GM23338 (cell line): ENCODE measurements at regions not wholly inside any gene's neighbourhood (a gene's known extent, or its start where the extent isn't known, plus 50 kb on each side); places are given as distances from the start of the nearest gene placed in this dataset.

Source experiments
- ATAC-seq: fragments of 200-7000 bp; cut with Tn5 transposase; 3 replicates; pipeline ENCODE4 v1.9.1; 2020
- DNase-seq: peaks from one replicate; pipeline ENCODE4 v3.0.0-alpha.2; 2015; ENCODE audit warnings: low spot score
- H2AFZ ChIP-seq: fragments of 200-600 bp; sonication (generic); 2 replicates; pipeline ENCODE4 v1.8.0; 2016; ENCODE audit warnings: antibody characterized with exemption, mild to moderate bottlenecking, moderate library complexity
- H3F3A ChIP-seq: fragments of 200-600 bp; sonication (generic); replicated peaks from 2 replicates; pipeline ENCODE4 v1.8.0; 2017; ENCODE audit warnings: antibody characterized with exemption, mixed run types, low read depth
- H3K27ac ChIP-seq: fragments of 200-600 bp; sonication (generic); 2 replicates; pipeline ENCODE4 v1.6.1; 2016; ENCODE audit warnings: low read depth
- H3K27me3 ChIP-seq: fragments of 200-600 bp; sonication (generic); 2 replicates; pipeline ENCODE4 v1.8.0; 2016; ENCODE audit warnings: mild to moderate bottlenecking, mixed run types, moderate library complexity; ENCODE audit not compliant: insufficient read depth
- H3K36me3 ChIP-seq: fragments of 200-600 bp; sonication (generic); 2 replicates; pipeline ENCODE4 v1.8.0; 2016; ENCODE audit warnings: mild to moderate bottlenecking; ENCODE audit not compliant: insufficient read depth
- H3K4me1 ChIP-seq: fragments of 200-600 bp; sonication (generic); 2 replicates; pipeline ENCODE4 v1.8.0; 2016; ENCODE audit warnings: mild to moderate bottlenecking, moderate library complexity; ENCODE audit not compliant: insufficient read depth
- H3K4me2 ChIP-seq: fragments of 200-600 bp; sonication (generic); 2 replicates; pipeline ENCODE4 v1.7.1; 2017; ENCODE audit warnings: mixed run types
- H3K4me3 ChIP-seq: fragments of 200-600 bp; sonication (generic); 2 replicates; pipeline ENCODE4 v1.6.1; 2016; ENCODE audit warnings: mixed run types
- H3K79me2 ChIP-seq: fragments of 200-600 bp; sonication (generic); replicated peaks from 2 replicates; pipeline ENCODE4 v1.8.0; 2017; ENCODE audit warnings: mild to moderate bottlenecking; ENCODE audit not compliant: insufficient read depth
- H3K9me2 ChIP-seq: fragments of 200-600 bp; sonication (generic); 2 replicates; pipeline ENCODE4 v1.8.0; 2017; ENCODE audit not compliant: insufficient read depth
- H4K20me1 ChIP-seq: fragments of 200-600 bp; sonication (generic); replicated peaks from 2 replicates; pipeline ENCODE4 v1.8.0; 2017; ENCODE audit warnings: mild to moderate bottlenecking; ENCODE audit not compliant: insufficient read depth
- H3K27ac Mint-ChIP-seq: 2 replicates; pipeline ENCODE4 v1.8.0; 2020; ENCODE audit warnings: inconsistent platforms, mild to moderate bottlenecking, moderate library complexity, mixed read lengths
- H3K27me3 Mint-ChIP-seq: 3 replicates; pipeline ENCODE4 v1.8.0; 2022; ENCODE audit warnings: low read depth, mild to moderate bottlenecking, moderate library complexity, mixed read lengths, inconsistent platforms; ENCODE audit not compliant: insufficient read depth, poor library complexity
- H3K36me3 Mint-ChIP-seq: 3 replicates; pipeline ENCODE4 v1.8.0; 2021; ENCODE audit warnings: low read depth, mild to moderate bottlenecking, inconsistent platforms, moderate library complexity, mixed read lengths
- H3K4me1 Mint-ChIP-seq: 3 replicates; pipeline ENCODE4 v1.8.0; 2020; ENCODE audit warnings: mild to moderate bottlenecking, inconsistent platforms, mixed read lengths
- H3K4me3 Mint-ChIP-seq: 3 replicates; pipeline ENCODE4 v1.8.0; 2021; ENCODE audit warnings: moderate library complexity, mild to moderate bottlenecking, inconsistent platforms, mixed read lengths
- H3K9me3 Mint-ChIP-seq: 3 replicates; pipeline ENCODE4 v1.8.0; 2020; ENCODE audit warnings: moderate library complexity, mild to moderate bottlenecking, inconsistent platforms, mixed read lengths
- CREB1 ChIP-seq: fragments of 250-450 bp; sonication (Bioruptor Pico); IDR thresholded peaks from 2 replicates; pipeline ENCODE4 v1.5.0; 2020; ENCODE audit warnings: low read depth, mild to moderate bottlenecking, moderate library complexity
- CTCF ChIP-seq, 2 experiments: fragments of 200-600 bp in 1 of 2; sonication (generic) in 1 of 2; conservative IDR thresholded peaks; 2 replicates each; pipeline versions ENCODE4 v1.5.1 to v1.6.1; 2016 to 2017; ENCODE audit warnings: antibody characterized with exemption in 2 of 2, low read depth in 2 of 2, mild to moderate bottlenecking in 2 of 2, moderate library complexity in 1 of 2
- ETS1 ChIP-seq: IDR thresholded peaks from 2 replicates; pipeline ENCODE4 v1.6.1; 2016; ENCODE audit warnings: antibody characterized with exemption
- EZH2 ChIP-seq: fragments of 200-600 bp; sonication (generic); IDR thresholded peaks from one replicate; pipeline ENCODE4 v1.8.0; 2017; ENCODE audit warnings: antibody characterized with exemption, mild to moderate bottlenecking, low read depth; ENCODE audit not compliant: unreplicated experiment
- EZH2phosphoT487 ChIP-seq: fragments of 200-600 bp; sonication (generic); IDR thresholded peaks from one replicate; pipeline ENCODE4 v1.8.1; 2018; ENCODE audit warnings: antibody characterized with exemption; ENCODE audit not compliant: unreplicated experiment
- JUNB ChIP-seq: IDR thresholded peaks from one replicate; pipeline ENCODE4 v1.6.1; 2016; ENCODE audit warnings: antibody characterized with exemption; ENCODE audit not compliant: unreplicated experiment
- NANOG ChIP-seq: IDR thresholded peaks from 2 replicates; pipeline ENCODE4 v1.6.1; 2016; ENCODE audit warnings: antibody characterized with exemption, borderline replicate concordance
- POLR2AphosphoS5 ChIP-seq: IDR thresholded peaks from 2 replicates; pipeline ENCODE4 v1.6.1; 2016; ENCODE audit warnings: antibody characterized with exemption, low read depth
- REST ChIP-seq: IDR thresholded peaks from one replicate; pipeline ENCODE4 v1.6.1; 2018; ENCODE audit warnings: antibody characterized with exemption; ENCODE audit not compliant: unreplicated experiment
- STAT1 ChIP-seq: IDR thresholded peaks from one replicate; pipeline ENCODE4 v1.6.1; 2016; ENCODE audit warnings: antibody characterized with exemption; ENCODE audit not compliant: unreplicated experiment
- ZNF114 ChIP-seq: fragments of 250-450 bp; sonication (Bioruptor Pico); IDR thresholded peaks from 2 replicates; pipeline ENCODE4 v1.5.0; 2020; ENCODE audit warnings: mild to moderate bottlenecking, moderate library complexity
- ZNF331 ChIP-seq: fragments of 250-450 bp; sonication (Bioruptor Pico); IDR thresholded peaks from 2 replicates; pipeline ENCODE4 v1.5.0; 2020; ENCODE audit warnings: low read depth, mild to moderate bottlenecking, moderate library complexity

GRCh38 chr16:85548375-85548774 lies 64.7 kb upstream of the GSE1 start (continued):
- TF ChIP-seq REST: no peak
- TF ChIP-seq JUNB: no peak
- no peak for TF ChIP-seq ZNF331 (CRISPR knock-in tag)
- no peak for TF ChIP-seq ETS1
- no peak for TF ChIP-seq EZH2
- no peak for TF ChIP-seq CTCF (conservative IDR thresholded peaks at IDR 0.05; ENCODE audit: low read depth in 2 of 2)
- TF ChIP-seq NANOG: no peak

GRCh38 chr16:85549766-85550421 lies 63.2 kb upstream of the GSE1 start:
- DNase-seq: no peak
- Histone ChIP-seq H3F3A (peaks cover 23% of the 10 kb centered on the region; the same call in 1 of the 2 replicates), H4K20me1 (no peaks in the 10 kb centered on the region), H3K27me3 (peaks cover 9% of the 10 kb centered on the region), H3K9me2 (no peaks in the 10 kb centered on the region), H3K4me2 (no peak overlapping the region), H3K36me3 (no peaks in the 10 kb centered on the region), H2AFZ (no peak overlapping the region), H3K27ac (no peak overlapping the region), H3K79me2 (no peaks in the 10 kb centered on the region), H3K4me1 (peaks cover 18% of the 10 kb centered on the region), H3K4me3 (no peak overlapping the region)
- H3K4me1 Mint-ChIP-seq: peaks cover 13% of the 10 kb centered on the region
- no peaks in the 10 kb centered on the region for H3K36me3 Mint-ChIP-seq
- no peak overlapping the region for H3K4me3 Mint-ChIP-seq
- peaks cover 21% of the 10 kb centered on the region for H3K27me3 Mint-ChIP-seq
- H3K9me3 Mint-ChIP-seq: no peaks in the 10 kb centered on the region
- H3K27ac Mint-ChIP-seq: no peak overlapping the region
- no peak for ATAC-seq
- no peak for TF ChIP-seq REST
- no peak for TF ChIP-seq CREB1 (CRISPR knock-in tag)
- no peak for TF ChIP-seq STAT1
- TF ChIP-seq ZNF114 (CRISPR knock-in tag): no peak
- TF ChIP-seq EZH2: no peak
- no peak for TF ChIP-seq POLR2AphosphoS5
- no peak for TF ChIP-seq CTCF (conservative IDR thresholded peaks at IDR 0.05; ENCODE audit: low read depth in 2 of 2)
- TF ChIP-seq NANOG: no peak
- TF ChIP-seq ZNF331 (CRISPR knock-in tag): no peak
- TF ChIP-seq JUNB: no peak
- no peak for TF ChIP-seq EZH2phosphoT487
